ENCODE measurements at regions not wholly inside any gene's neighbourhood (a gene's known extent, or its start where the extent isn't known, plus 50 kb on each side); places are given as distances from the start of the nearest gene placed in this dataset.

- no peak for TF ChIP-seq CTCF (IDR thresholded peaks at IDR 0.05)
- no peak for TF ChIP-seq POLR2A (IDR thresholded peaks at IDR 0.05)
Measured at GRCh38 chr6:3938715-3939367, 89.7 kb downstream of the FAM50B start.

Data from adrenal gland (tissue), 5 donors.